Activated CD4-positive, alpha-beta T cell treated with anti-CD3 and anti-CD28 coated beads, Interleukin-2, amount 10 ng/mL, durations not matched to agents 7 days and 5 days (primary cell): ENCODE measurements at regions not wholly inside any gene's neighbourhood (a gene's known extent, or its start where the extent isn't known, plus 50 kb on each side); places are given as distances from the start of the nearest gene placed in this dataset.

Experiments
- CTCF ChIA-PET: fragments of 350-600 bp; sonication (Branson Sonifier 250); formaldehyde crosslinking; loops from one replicate; lab custom pipeline; 2021; ENCODE audit warnings: antibody characterized with exemption; lab: Charles Lee
- POLR2A ChIA-PET: fragments of 350-600 bp; sonication (Branson Sonifier 250); formaldehyde crosslinking; loops from one replicate; lab custom pipeline; 2021; ENCODE audit warnings: antibody characterized with exemption; lab: Charles Lee
- DNase-seq: peaks from one replicate; pipeline ENCODE4 v3.0.0-alpha.2; 2020
- H3K27ac Mint-ChIP-seq: one replicate; pipeline ENCODE4 v1.8.0; 2021; ENCODE audit warnings: mild to moderate bottlenecking, moderate library complexity, mixed read lengths
- H3K27me3 Mint-ChIP-seq: one replicate; pipeline ENCODE4 v1.8.0; 2021; ENCODE audit warnings: mixed read lengths
- H3K36me3 Mint-ChIP-seq: one replicate; pipeline ENCODE4 v1.8.0; 2021; ENCODE audit warnings: low read depth, mixed read lengths
- H3K4me1 Mint-ChIP-seq: one replicate; pipeline ENCODE4 v1.8.0; 2021; ENCODE audit warnings: mixed read lengths
- H3K4me3 Mint-ChIP-seq: one replicate; pipeline ENCODE4 v1.8.0; 2021; ENCODE audit warnings: mild to moderate bottlenecking, moderate library complexity, mixed read lengths
- H3K9me3 Mint-ChIP-seq: one replicate; pipeline ENCODE4 v1.8.0; 2021; ENCODE audit warnings: mixed read lengths

DNA sequence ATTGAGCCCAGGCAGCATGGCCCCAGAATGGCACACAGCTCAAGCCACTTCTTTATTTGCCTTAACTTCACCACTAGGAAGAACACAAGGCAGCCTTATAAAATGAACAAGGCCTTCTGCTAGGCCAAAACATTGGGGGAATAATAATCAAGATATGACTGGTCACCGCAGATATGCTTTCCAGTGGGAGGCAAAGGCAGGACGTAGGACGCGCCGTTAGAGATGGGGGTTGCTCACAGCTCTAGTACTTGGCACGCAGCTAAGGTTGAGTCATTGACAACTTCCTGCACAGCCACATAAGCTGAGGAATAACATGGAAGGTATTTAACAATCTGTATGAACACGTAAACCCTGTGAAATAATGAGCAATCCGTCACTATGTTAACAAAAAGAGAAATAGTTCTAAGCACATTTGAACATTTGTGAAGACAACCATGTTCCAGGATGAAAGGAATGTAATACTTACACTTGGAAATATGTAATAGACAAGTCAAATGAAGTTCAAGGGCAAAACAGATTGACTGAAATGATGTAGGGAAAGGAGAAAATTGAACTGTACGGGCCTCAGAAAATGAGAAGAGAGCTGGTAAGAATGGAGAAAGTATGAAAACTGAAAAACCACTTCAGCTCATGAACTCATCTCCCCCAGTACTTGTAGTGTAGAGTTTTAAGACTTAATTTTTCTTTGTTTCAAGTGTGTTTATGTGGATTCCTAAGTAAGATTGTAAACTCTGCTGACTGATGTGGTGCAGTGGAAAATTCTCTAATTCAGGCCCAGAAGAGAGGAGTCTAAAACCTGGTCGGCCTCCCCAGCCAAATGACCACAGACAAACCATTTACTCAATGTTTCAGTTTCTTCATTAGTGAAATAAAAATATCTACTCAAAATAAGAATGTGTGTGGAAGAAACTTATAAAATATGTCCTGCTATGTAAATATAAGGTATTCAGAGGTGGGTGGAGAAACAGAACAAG lies 59.3 kb upstream of the CCDC91 start:
- Mint-ChIP-seq H3K27me3 (no peaks in the 10 kb centered on the region), H3K27ac (no peak overlapping the region)
- CTCF ChIA-PET = no interaction called here

DNA sequence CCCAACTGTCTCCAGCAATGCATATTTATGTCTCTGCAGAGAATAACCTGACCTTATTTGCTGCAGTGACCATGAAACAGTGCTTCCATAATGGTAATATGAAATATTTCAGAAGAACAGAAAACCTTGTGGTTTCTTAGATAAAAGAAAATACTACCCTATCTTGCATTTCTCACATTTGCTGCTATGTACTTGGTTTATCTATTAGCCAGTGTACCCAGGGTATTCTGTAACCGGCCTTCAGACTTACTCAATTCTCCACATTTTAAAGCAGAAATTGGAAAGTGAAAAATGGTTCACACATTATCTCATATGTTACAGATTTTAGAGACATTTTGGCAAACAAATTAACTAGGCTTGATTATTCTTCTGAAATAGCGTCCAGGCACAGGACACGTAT lies 57.9 kb upstream of the CCDC91 start:
- POLR2A ChIA-PET = no interaction called here
- Mint-ChIP-seq H3K4me1 (no peaks in the 10 kb centered on the region), H3K27me3 (no peaks in the 10 kb centered on the region), H3K9me3 (no peaks in the 10 kb centered on the region), H3K27ac (no peak overlapping the region), H3K36me3 (no peaks in the 10 kb centered on the region), H3K4me3 (no peak overlapping the region)
- DNase-seq = no peak
- CTCF ChIA-PET = no interaction called here

More for the DNA sequence above, 59.3 kb upstream of the CCDC91 start:
- DNase-seq = no peak
- Mint-ChIP-seq H3K36me3 (no peaks in the 10 kb centered on the region), H3K4me3 (no peak overlapping the region), H3K4me1 (no peaks in the 10 kb centered on the region), H3K9me3 (no peaks in the 10 kb centered on the region)
- POLR2A ChIA-PET = no interaction called here

DNA sequence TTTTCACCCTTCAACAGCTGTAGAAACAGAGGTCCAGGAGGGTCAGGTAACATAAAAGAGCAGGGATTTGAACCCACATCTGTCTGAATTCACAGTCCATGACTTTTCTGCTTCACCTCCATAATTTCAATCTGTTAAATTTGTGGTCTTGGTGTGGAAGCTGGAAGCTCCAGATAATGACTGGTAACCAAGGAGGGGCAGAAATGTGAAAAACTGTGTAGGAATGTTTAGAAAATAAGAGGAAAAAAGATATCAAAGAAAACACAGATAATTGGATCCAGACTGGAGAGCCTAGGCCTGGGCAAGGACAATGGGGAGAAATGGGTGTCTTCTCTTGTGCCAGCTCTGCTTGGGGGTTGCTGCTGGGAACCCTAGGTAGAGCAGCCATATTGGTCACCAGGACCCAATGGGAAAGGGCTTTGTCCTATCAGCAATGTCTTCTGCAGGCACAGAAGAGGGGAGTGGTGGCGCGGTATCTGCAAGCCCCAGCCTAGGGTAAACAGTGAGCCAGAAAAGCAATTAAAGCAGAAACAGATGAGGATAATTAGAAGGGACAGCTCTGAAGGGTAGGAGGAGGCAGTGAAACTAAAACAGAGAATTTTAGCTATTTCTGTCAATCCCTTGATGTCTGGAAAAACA lies 54.3 kb upstream of the CCDC91 start:
- POLR2A ChIA-PET = no interaction called here
- no peak overlapping the region for H3K4me3 Mint-ChIP-seq
- CTCF ChIA-PET = no interaction called here

DNA sequence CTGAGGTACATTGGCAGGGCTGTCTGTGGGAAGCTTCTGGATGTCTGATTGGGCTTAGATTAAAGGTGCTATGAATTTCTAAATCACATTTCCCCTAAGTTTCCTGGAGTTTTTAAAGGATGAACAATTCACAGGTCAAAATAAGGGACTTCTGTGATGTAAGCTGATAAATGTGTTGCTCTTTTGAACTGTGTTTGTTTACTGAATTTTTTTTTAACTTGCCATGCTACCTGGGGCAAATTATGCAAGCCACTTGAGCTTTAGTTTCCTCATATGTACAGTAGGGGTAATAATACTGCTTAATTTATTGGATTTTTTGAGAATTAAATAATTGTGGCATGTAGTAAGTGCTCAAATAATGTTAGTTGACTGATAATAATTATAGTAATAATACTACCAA lies 52.8 kb upstream of the CCDC91 start:
- CTCF ChIA-PET = no interaction called here
- DNase-seq = no peak
- Mint-ChIP-seq H3K36me3 (no peaks in the 10 kb centered on the region), H3K27me3 (no peaks in the 10 kb centered on the region), H3K4me1 (no peaks in the 10 kb centered on the region), H3K27ac (no peak overlapping the region), H3K9me3 (no peaks in the 10 kb centered on the region), H3K4me3 (no peak overlapping the region)
- POLR2A ChIA-PET = no interaction called here

More for the DNA sequence above, 54.3 kb upstream of the CCDC91 start:
- H3K27me3 Mint-ChIP-seq = no peaks in the 10 kb centered on the region
- DNase-seq = no peak
- H3K27ac Mint-ChIP-seq = no peak overlapping the region
- H3K36me3 Mint-ChIP-seq = no peaks in the 10 kb centered on the region
- no peaks in the 10 kb centered on the region for H3K4me1 Mint-ChIP-seq
- H3K9me3 Mint-ChIP-seq = no peaks in the 10 kb centered on the region

DNA sequence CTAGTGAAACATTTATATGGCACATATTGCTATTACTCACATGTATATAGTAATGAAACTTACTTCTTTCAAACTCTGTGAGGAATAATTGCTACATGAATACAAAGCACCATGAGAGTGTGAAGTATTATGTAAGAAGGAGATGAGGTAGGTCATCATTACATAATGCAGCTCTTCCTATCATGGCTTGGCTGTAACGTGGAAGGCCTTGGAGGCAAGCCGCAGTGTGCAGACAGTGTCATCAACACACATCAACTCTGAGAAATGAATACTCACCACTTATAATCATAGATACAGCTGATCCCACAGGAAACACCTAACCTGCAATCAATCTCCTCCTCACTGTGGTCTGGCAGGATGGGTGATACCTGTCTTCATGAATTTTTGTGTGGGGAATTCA lies 49.9 kb upstream of the CCDC91 start:
- no peaks in the 10 kb centered on the region for H3K9me3 Mint-ChIP-seq
- H3K27ac Mint-ChIP-seq = no peak overlapping the region
- no peak for DNase-seq
- no peaks in the 10 kb centered on the region for H3K36me3 Mint-ChIP-seq
- CTCF ChIA-PET = no interaction called here
- no peak overlapping the region for H3K4me3 Mint-ChIP-seq
- POLR2A ChIA-PET = no interaction called here
- H3K4me1 Mint-ChIP-seq = no peaks in the 10 kb centered on the region
- no peaks in the 10 kb centered on the region for H3K27me3 Mint-ChIP-seq
